DND-41 (cell line): ENCODE measurements at regions not wholly inside any gene's neighbourhood (a gene's known extent, or its start where the extent isn't known, plus 50 kb on each side); places are given as distances from the start of the nearest gene placed in this dataset.

Source experiments
- CTCF ChIP-seq: IDR thresholded peaks from 2 replicates; pipeline ENCODE4 v1.5.1; 2012; ENCODE audit warnings: borderline replicate concordance, low read length, moderate library complexity, mild to moderate bottlenecking; ENCODE audit not compliant: poor library complexity, severe bottlenecking; ENCODE audit errors: extremely low read depth
- EZH2 ChIP-seq: IDR thresholded peaks from 3 replicates; pipeline ENCODE4 v1.6.1; 2012; ENCODE audit warnings: borderline replicate concordance, low read depth, mild to moderate bottlenecking, moderate library complexity, low read length, inconsistent platforms; ENCODE audit not compliant: severe bottlenecking

DNA sequence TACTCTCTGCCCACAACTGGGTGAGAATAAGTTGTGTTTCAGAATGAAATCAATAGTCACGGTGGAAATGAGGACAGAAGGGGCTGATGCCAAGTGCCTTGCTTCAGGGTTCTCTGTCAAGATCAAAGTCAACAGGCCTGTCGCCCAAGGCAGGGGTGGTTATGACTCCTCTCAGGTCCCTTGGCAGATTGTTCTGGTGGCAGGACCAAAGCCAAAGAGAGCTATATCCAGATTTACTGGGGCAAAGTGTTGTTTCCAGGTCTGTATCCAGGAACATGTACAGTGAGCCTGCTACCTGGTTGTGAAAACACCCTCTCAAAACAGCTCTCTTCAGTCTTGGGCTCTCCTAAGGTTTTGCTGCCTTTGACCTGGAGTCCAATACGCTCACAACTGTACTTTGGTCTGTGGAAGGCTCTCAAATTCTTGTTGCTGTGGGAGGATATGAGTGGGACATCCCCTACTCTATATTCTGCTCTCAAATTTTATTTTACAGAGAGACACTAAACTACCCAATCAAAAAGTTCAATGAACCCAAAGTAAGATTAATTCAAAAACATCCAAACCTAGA is 175.1 kb upstream of the ETV3 start:
- TF ChIP-seq CTCF (no peak), EZH2 (no peak)
